MM.1S (cell line): ENCODE measurements at regions not wholly inside any gene's neighbourhood (a gene's known extent, or its start where the extent isn't known, plus 50 kb on each side); places are given as distances from the start of the nearest gene placed in this dataset.

Experiments used
- DNase-seq: peaks from one replicate; pipeline ENCODE4 v3.0.0-alpha.2; 2015
- H2AFZ ChIP-seq: fragments of 300-600 bp; sonication (generic); 2 replicates; pipeline ENCODE4 v1.6.0; 2016; ENCODE audit warnings: antibody characterized with exemption, low read length
- H3F3A ChIP-seq: fragments of 300-600 bp; sonication (generic); 2 replicates; pipeline ENCODE4 v1.6.1; 2016; ENCODE audit warnings: mild to moderate bottlenecking, antibody characterized with exemption, low read length, moderate library complexity, mixed read lengths; ENCODE audit not compliant: insufficient read depth
- H3K27ac ChIP-seq: fragments of 300-600 bp; sonication (generic); 2 replicates; pipeline ENCODE4 v1.5.1; 2016; ENCODE audit warnings: mild to moderate bottlenecking, low read length
- H3K27me3 ChIP-seq: fragments of 300-600 bp; sonication (generic); replicated peaks from 2 replicates; pipeline ENCODE4 v1.6.0; 2016; ENCODE audit warnings: low read length; ENCODE audit not compliant: insufficient read depth
- H3K36me3 ChIP-seq: fragments of 300-600 bp; sonication (generic); replicated peaks from 2 replicates; pipeline ENCODE4 v1.6.1; 2016; ENCODE audit warnings: mild to moderate bottlenecking, low read length, mixed read lengths; ENCODE audit not compliant: insufficient read depth
- H3K4me1 ChIP-seq: fragments of 300-600 bp; sonication (generic); 2 replicates; pipeline ENCODE4 v1.6.1; 2016; ENCODE audit warnings: low read length, mixed read lengths
- H3K4me2 ChIP-seq: fragments of 300-600 bp; sonication (generic); 2 replicates; pipeline ENCODE4 v1.6.0; 2016; ENCODE audit warnings: low read depth, low read length
- H3K4me3 ChIP-seq: fragments of 300-600 bp; sonication (generic); 2 replicates; pipeline ENCODE4 v1.5.1; 2016; ENCODE audit warnings: low read length, mixed read lengths
- H3K79me2 ChIP-seq: fragments of 300-600 bp; sonication (generic); 2 replicates; pipeline ENCODE4 v1.6.1; 2016; ENCODE audit warnings: mixed run types, low read length, mixed read lengths
- H3K9ac ChIP-seq: fragments of 300-600 bp; sonication (generic); 2 replicates; pipeline ENCODE4 v1.6.1; 2016; ENCODE audit warnings: low read length, mixed read lengths
- H3K9me2 ChIP-seq: fragments of 300-600 bp; sonication (generic); replicated peaks from 2 replicates; pipeline ENCODE4 v1.6.1; 2016; ENCODE audit warnings: mild to moderate bottlenecking, low read length, mixed read lengths; ENCODE audit not compliant: insufficient read depth
- H3K9me3 ChIP-seq: fragments of 300-600 bp; sonication (generic); replicated peaks from 2 replicates; pipeline ENCODE4 v1.6.1; 2016; ENCODE audit warnings: mild to moderate bottlenecking, low read length, mixed read lengths; ENCODE audit not compliant: insufficient read depth
- H4K20me1 ChIP-seq: fragments of 300-600 bp; sonication (generic); 2 replicates; pipeline ENCODE4 v1.6.1; 2016; ENCODE audit warnings: mild to moderate bottlenecking, low read length, moderate library complexity, mixed read lengths; ENCODE audit not compliant: insufficient read depth
- EZH2 ChIP-seq: fragments of 300-600 bp; sonication (generic); optimal IDR thresholded peaks from 2 replicates; pipeline ENCODE3; 2017; ENCODE audit warnings: low read depth, mild to moderate bottlenecking, antibody characterized with exemption, low read length, mixed read lengths
- EZH2phosphoT487 ChIP-seq: fragments of 300-600 bp; sonication (generic); IDR thresholded peaks from 2 replicates; pipeline ENCODE4 v1.6.1; 2018; ENCODE audit warnings: antibody characterized with exemption, low read length
- TF ChIP-seq, protein P1 (sequence below): fragments of 300-600 bp; sonication (generic); IDR thresholded peaks from 2 replicates; pipeline ENCODE4 v1.5.1; 2016; ENCODE audit warnings: antibody characterized with exemption, low read length, mixed read lengths

GRCh38 chr2:228867406-228867805 lies 403.7 kb downstream of the PID1 start:
- no peak for TF ChIP-seq EZH2phosphoT487
- TF ChIP-seq, protein P1, sequence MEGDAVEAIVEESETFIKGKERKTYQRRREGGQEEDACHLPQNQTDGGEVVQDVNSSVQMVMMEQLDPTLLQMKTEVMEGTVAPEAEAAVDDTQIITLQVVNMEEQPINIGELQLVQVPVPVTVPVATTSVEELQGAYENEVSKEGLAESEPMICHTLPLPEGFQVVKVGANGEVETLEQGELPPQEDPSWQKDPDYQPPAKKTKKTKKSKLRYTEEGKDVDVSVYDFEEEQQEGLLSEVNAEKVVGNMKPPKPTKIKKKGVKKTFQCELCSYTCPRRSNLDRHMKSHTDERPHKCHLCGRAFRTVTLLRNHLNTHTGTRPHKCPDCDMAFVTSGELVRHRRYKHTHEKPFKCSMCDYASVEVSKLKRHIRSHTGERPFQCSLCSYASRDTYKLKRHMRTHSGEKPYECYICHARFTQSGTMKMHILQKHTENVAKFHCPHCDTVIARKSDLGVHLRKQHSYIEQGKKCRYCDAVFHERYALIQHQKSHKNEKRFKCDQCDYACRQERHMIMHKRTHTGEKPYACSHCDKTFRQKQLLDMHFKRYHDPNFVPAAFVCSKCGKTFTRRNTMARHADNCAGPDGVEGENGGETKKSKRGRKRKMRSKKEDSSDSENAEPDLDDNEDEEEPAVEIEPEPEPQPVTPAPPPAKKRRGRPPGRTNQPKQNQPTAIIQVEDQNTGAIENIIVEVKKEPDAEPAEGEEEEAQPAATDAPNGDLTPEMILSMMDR, result no peak
- no peaks in the 10 kb centered on the region for H3K27me3 ChIP-seq
- no peaks in the 10 kb centered on the region for H3K36me3 ChIP-seq
- DNase-seq, result no peak
- H3K4me1 ChIP-seq, result no peaks in the 10 kb centered on the region
- no peaks in the 10 kb centered on the region for H3F3A ChIP-seq
- no peaks in the 10 kb centered on the region for H4K20me1 ChIP-seq
- no peak overlapping the region for H3K4me3 ChIP-seq
- H2AFZ ChIP-seq, result no peak overlapping the region
- no peaks in the 10 kb centered on the region for H3K9me3 ChIP-seq
- H3K4me2 ChIP-seq, result no peak overlapping the region
- H3K27ac ChIP-seq, result no peak overlapping the region
- H3K79me2 ChIP-seq, result no peaks in the 10 kb centered on the region
- H3K9me2 ChIP-seq, result no peaks in the 10 kb centered on the region
- H3K9ac ChIP-seq, result no peak overlapping the region

GRCh38 chr2:228866781-228867180 lies 404.3 kb downstream of the PID1 start:
- Histone ChIP-seq H3K9ac (no peak overlapping the region), H3K9me3 (no peaks in the 10 kb centered on the region), H2AFZ (no peak overlapping the region), H4K20me1 (no peaks in the 10 kb centered on the region), H3K27ac (no peak overlapping the region), H3K79me2 (no peaks in the 10 kb centered on the region), H3K4me3 (no peak overlapping the region), H3K4me1 (no peaks in the 10 kb centered on the region), H3K27me3 (no peaks in the 10 kb centered on the region), H3K4me2 (no peak overlapping the region), H3K9me2 (no peaks in the 10 kb centered on the region), H3K36me3 (no peaks in the 10 kb centered on the region), H3F3A (no peaks in the 10 kb centered on the region)
- TF ChIP-seq EZH2, result no peak
- TF ChIP-seq EZH2phosphoT487, result no peak
- TF ChIP-seq, protein P1, result no peak
- DNase-seq, result no peak

- DNase-seq, result no peak
- H4K20me1 ChIP-seq, result no peaks in the 10 kb centered on the region
- H3K9ac ChIP-seq, result no peak overlapping the region
- no peaks in the 10 kb centered on the region for H3K9me2 ChIP-seq
- no peaks in the 10 kb centered on the region for H3K79me2 ChIP-seq
- no peaks in the 10 kb centered on the region for H3K9me3 ChIP-seq
- no peak overlapping the region for H3K4me3 ChIP-seq
- H3K4me1 ChIP-seq, result no peaks in the 10 kb centered on the region
- no peaks in the 10 kb centered on the region for H3K36me3 ChIP-seq
- no peak overlapping the region for H3K27ac ChIP-seq
- no peak overlapping the region for H3K4me2 ChIP-seq
- H3F3A ChIP-seq, result no peaks in the 10 kb centered on the region
- no peak overlapping the region for H2AFZ ChIP-seq
- H3K27me3 ChIP-seq, result no peaks in the 10 kb centered on the region
- TF ChIP-seq EZH2, result no peak
- TF ChIP-seq, protein P1, result no peak
- no peak for TF ChIP-seq EZH2phosphoT487
These were observed 405.0 kb downstream of the PID1 start for GRCh38 chr2:228866044-228866443.

DNA sequence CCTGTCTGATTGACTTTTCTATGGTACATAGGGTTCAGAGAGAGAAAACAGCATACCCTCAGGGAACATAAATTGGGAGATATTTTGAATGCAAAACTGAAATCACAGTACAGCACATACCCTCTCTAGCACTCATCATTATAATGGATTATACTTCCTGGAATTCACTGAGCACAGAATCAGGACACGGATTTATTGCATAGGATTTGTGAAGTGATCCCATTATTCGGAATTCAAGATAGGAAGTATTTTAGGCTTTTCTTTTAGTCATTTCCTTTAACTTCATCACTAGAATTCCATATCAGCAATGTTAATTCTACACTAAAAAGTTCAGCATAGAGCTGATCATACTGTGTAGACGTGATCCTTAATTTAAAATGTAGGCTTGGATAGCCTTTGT lies 407.0 kb downstream of the PID1 start:
- TF ChIP-seq, protein P1, result no peak
- no peak for TF ChIP-seq EZH2
- TF ChIP-seq EZH2phosphoT487, result no peak
- no peak for DNase-seq
- Histone ChIP-seq H3K9me3 (no peaks in the 10 kb centered on the region), H3K4me1 (no peaks in the 10 kb centered on the region), H3K79me2 (no peaks in the 10 kb centered on the region), H3F3A (no peaks in the 10 kb centered on the region), H4K20me1 (no peaks in the 10 kb centered on the region), H3K36me3 (no peaks in the 10 kb centered on the region), H3K27ac (no peak overlapping the region), H2AFZ (no peak overlapping the region), H3K27me3 (no peaks in the 10 kb centered on the region), H3K4me2 (no peak overlapping the region), H3K4me3 (no peak overlapping the region), H3K9me2 (no peaks in the 10 kb centered on the region), H3K9ac (no peak overlapping the region)
